ENCODE measurements at regions not wholly inside any gene's neighbourhood (a gene's known extent, or its start where the extent isn't known, plus 50 kb on each side); places are given as distances from the start of the nearest gene placed in this dataset.
"Not testable (repeated sequence)": the region's sequence is repeated elsewhere in the genome, so short reads cannot be mapped to it uniquely, and the experiment has no call there.

DNA sequence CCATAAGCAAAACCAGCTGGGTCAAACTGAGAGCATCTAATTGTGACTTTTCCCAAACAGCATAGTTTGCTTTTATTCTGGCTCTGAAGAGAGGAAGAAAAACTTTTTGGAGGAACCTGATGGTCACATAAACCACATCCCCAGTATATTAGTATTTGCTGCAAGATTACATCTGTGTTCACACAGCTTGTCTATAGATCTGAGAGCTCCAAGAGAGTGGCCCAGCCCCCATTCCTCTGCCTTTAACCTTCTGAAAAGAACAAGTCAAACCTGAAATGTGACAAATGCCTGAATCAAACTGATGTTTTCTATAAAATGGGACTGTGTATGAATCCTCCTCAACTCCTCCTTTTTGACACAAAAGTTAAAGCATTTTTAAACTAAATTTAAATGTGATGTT is 435.2 kb downstream of the ZNF479 start:
- ATAC-seq; H3K4me1 ChIP-seq (ENCODE audit: control insufficient read depth, insufficient read depth, low read length); DNase-seq; H3K27me3 ChIP-seq (ENCODE audit: control insufficient read depth, insufficient read depth); intact Hi-C loops (cut with DNase I); H3K4me3 ChIP-seq (ENCODE audit: low read length); H3K9me3 ChIP-seq (ENCODE audit: control insufficient read depth, low read length); H3K27ac ChIP-seq (ENCODE audit: low read length): not testable (repeated sequence)

DNA sequence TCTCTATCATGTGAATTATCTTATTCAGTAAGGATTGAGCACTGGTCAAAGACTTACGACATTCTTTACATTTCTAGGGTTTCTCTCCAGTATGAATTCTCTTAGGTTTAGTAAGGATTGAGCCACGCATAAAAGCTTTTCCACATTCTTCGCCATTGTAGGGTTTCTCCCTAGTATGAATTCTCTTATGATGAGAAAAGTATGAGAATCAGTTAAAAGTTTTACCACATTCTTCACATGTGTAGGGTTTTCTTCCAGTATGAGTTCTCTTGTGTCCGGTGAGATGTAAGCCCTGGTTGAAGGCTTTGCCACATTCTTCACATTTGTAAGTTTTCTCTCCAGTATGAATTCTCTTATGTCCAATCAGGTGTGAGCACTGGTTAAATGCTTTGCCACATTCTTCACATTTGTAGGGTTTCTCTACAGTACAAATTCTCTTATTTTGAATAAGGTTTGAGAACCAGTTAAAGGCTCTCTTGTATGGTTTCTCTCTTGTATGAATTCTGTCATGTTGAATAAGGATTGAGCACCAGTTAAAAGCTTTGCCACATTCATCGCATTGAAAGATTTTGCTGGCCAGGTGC is 445.9 kb downstream of the ZNF479 start:
- WGBS, result 60% methylated on average over 5 of the region's 5 CpGs
- Histone ChIP-seq H3K4me3 (ENCODE audit: low read length) (no peak overlapping the region), H3K27me3 (ENCODE audit: control insufficient read depth, insufficient read depth) (no peaks in the 10 kb centered on the region), H3K27ac (ENCODE audit: low read length) (no peak overlapping the region), H3K9me3 (ENCODE audit: control insufficient read depth, low read length) (peaks cover 3% of the 10 kb centered on the region), H3K4me1 (ENCODE audit: control insufficient read depth, insufficient read depth, low read length) (no peaks in the 10 kb centered on the region)
- no peak for ATAC-seq
- no peak for DNase-seq
- intact Hi-C loops (cut with DNase I), result no loop called here

DNA sequence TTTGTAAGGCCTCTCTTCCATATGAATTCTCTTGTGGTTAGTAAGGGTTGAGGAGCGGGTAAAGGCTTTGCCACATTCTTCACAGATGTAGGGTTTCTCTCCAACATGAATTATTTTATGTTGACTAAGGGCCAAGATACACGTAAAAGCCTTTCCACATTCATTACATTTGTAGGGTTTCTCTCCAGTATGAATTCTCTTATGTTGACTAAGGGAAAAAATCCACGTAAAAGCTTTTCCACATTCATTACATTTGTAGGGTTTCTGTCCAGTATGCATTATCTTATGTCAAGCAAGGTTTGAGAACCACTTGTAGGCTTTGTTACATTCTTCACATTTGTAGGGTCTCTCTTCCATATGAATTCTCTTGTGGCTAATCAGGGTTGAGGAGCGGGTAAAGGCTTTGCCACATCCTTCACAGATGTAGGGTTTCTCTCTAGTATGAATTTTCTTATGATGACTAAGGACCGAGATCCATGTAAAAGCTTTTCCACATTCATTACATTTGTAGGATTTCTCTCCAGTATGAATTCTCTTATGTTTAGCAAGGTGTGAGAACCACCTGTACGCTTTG is 493.0 kb downstream of the ZNF479 start:
- H3K9me3 ChIP-seq (ENCODE audit: control insufficient read depth, low read length), result peaks cover 10% of the 10 kb centered on the region
- H3K4me1 ChIP-seq (ENCODE audit: control insufficient read depth, insufficient read depth, low read length), result no peaks in the 10 kb centered on the region
- no peak overlapping the region for H3K4me3 ChIP-seq (ENCODE audit: low read length)
- DNase-seq, result no peak
- no peak for ATAC-seq
- H3K27ac ChIP-seq (ENCODE audit: low read length), result no peak overlapping the region
- intact Hi-C loops (cut with DNase I), result no loop called here
- WGBS, result 65% methylated on average over 6 of the region's 6 CpGs
- no peaks in the 10 kb centered on the region for H3K27me3 ChIP-seq (ENCODE audit: control insufficient read depth, insufficient read depth)

DNA sequence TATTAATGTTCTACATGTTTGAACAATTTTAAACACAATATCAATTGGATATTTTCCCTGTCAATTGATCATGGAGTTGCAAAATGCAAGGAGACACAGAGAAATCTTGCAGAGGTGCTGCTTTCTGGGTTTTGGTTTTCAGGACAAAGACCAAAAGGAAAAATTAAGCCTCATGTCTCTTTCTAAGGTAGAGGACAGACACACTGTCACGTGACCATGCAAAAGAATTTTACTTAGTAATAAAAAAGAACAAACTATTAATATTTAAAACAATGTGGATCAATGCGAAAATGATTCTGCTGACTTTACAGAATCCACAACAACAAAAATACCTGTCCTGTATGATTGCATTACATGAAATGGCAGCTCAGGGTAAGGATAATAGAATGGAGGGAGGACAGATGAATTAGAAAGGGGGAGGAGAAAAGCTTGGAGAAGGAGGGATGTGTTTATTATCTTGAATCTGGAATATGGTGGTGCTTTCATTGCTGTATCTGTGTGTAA is 493.7 kb upstream of the NUPR2 start:
- ATAC-seq, result no peak
- Histone ChIP-seq H3K4me3 (ENCODE audit: low read length) (no peak overlapping the region), H3K27me3 (ENCODE audit: control insufficient read depth, insufficient read depth) (no peaks in the 10 kb centered on the region), H3K27ac (ENCODE audit: low read length) (no peak overlapping the region), H3K4me1 (ENCODE audit: control insufficient read depth, insufficient read depth, low read length) (no peaks in the 10 kb centered on the region), H3K9me3 (ENCODE audit: control insufficient read depth, low read length) (no peaks in the 10 kb centered on the region)
- intact Hi-C loops (cut with DNase I), result no loop called here
- WGBS, result 30% methylated on average over 2 of the region's 2 CpGs
- no peak for DNase-seq

DNA sequence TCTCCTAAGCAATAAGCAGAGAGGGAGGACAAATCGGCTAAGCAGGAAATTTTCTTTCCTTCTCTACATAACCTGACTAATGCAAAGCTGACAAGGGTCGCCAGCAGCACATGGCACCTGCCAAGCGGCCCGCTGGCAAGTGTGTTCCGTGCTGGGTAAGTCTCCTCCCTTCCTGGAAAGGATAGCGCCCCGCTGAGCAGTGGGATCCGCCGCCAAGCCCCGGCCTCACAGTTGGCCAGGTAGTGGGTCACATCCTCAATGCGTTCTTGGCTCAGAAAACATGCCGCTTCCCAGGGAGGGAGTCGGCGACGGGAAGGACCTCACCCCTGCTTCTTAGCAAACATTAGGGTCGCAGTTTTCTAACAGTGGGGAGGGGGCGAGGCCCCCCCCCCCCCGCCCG is 488.9 kb upstream of the NUPR2 start:
- ATAC-seq, result no peak
- WGBS, result 55% methylated on average over 19 of the region's 19 CpGs
- no peak overlapping the region for H3K4me3 ChIP-seq (ENCODE audit: low read length)

DNA sequence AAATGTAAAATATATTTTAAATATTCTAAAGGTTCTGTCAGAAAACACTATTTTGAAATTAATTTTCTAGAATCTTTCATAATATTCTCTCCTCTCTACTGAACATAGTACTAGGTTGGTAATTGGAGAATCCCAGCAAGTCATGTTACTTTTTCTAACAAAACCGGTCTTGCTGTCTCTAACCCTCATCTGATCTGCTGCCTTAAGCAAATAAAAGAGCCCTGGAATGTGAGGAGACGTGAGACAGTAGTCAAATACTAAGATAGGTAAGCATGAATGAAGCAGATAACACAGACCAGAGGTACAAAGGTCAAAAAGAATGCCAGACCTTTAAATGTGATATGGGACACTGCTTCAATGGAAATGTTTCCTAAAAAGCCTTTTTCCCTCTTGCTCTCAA is 462.4 kb upstream of the NUPR2 start:
- Histone ChIP-seq H3K9me3 (ENCODE audit: control insufficient read depth, low read length) (peaks cover 1% of the 10 kb centered on the region), H3K27me3 (ENCODE audit: control insufficient read depth, insufficient read depth) (no peaks in the 10 kb centered on the region), H3K4me3 (ENCODE audit: low read length) (no peak overlapping the region), H3K4me1 (ENCODE audit: control insufficient read depth, insufficient read depth, low read length) (no peaks in the 10 kb centered on the region), H3K27ac (ENCODE audit: low read length) (no peak overlapping the region)
- DNase-seq (no peak), ATAC-seq (no peak)
- WGBS, result 35% methylated on average over 2 of the region's 2 CpGs
- intact Hi-C loops (cut with DNase I), result no loop called here

More for the DNA sequence above, 488.9 kb upstream of the NUPR2 start:
- Histone ChIP-seq H3K9me3 (ENCODE audit: control insufficient read depth, low read length) (no peaks in the 10 kb centered on the region), H3K27me3 (ENCODE audit: control insufficient read depth, insufficient read depth) (no peaks in the 10 kb centered on the region), H3K27ac (ENCODE audit: low read length) (no peak overlapping the region), H3K4me1 (ENCODE audit: control insufficient read depth, insufficient read depth, low read length) (no peaks in the 10 kb centered on the region)
- intact Hi-C loops (cut with DNase I), result no loop called here
- DNase-seq, result no peak

DNA sequence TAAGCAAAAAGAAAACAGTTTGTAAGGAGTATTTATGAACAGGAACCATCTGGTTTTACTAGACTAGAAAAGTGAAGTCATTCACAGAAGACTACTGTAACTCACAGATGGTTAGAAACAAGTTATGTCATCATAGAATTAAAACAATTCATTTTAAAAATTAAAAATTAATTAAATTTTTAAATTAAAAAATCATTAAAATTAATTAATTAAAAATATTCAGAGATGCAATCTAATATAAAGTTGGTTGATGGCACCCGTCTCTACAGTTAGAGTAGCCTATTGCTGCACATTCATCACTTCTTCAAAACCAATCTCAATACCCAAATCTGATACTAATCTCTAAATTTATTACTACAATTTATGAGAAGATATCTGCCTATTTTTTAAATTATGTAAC is 454.8 kb upstream of the NUPR2 start:
- DNase-seq (no peak), ATAC-seq (no peak)
- Histone ChIP-seq H3K27ac (ENCODE audit: low read length) (no peak overlapping the region), H3K4me1 (ENCODE audit: control insufficient read depth, insufficient read depth, low read length) (no peaks in the 10 kb centered on the region), H3K4me3 (ENCODE audit: low read length) (no peak overlapping the region), H3K9me3 (ENCODE audit: control insufficient read depth, low read length) (peaks cover 1% of the 10 kb centered on the region), H3K27me3 (ENCODE audit: control insufficient read depth, insufficient read depth) (no peaks in the 10 kb centered on the region)
- intact Hi-C loops (cut with DNase I), result no loop called here
- 59% methylated on average over 1 of the region's 1 CpG for WGBS

DNA sequence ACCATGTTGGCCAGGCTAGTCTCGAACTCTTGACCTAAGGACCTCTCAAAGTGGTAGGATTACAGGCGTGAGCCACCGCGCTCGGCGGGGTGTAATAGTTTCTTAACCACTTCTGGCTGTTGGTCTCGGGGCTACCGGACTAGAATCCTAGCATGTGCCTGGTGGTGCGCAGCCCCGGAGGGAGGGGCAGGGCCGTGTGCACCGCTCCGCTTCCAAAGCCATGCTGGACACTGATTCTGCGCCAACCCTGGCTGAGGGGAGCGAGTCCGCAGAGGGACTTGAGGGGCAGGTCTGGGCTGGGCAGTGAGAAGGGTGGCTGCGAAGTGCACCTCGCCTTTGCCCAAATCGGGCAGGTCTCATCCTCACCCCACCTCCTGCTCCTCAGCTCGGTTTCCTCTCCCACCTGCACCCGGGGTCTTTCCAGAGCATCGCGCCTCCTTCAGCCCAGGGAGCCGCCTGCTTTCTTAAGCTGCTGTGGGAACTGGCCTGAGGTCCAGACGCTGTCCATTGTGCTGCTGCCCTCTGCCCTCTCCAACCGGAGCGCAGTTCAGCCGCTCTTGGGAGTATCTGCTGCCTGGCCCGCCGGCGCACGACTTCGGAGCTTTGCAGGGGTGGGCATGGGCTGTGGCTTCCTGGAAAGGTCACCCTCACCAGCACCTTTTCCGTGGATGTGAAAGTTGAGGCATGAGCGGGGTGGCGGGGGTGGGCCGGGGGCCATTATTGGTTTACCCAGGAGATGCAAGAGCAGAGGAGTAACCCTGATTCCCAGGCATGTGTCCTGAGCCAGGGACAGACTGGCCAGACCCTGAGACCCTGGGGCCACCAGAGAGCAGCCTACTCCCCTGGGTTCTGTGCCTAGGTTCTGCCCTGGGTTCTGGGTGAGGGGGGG is 422.6 kb upstream of the NUPR2 start:
- Histone ChIP-seq H3K27ac (ENCODE audit: low read length) (no peak overlapping the region), H3K4me1 (ENCODE audit: control insufficient read depth, insufficient read depth, low read length) (no peaks in the 10 kb centered on the region), H3K4me3 (ENCODE audit: low read length) (no peak overlapping the region), H3K27me3 (ENCODE audit: control insufficient read depth, insufficient read depth) (no peaks in the 10 kb centered on the region), H3K9me3 (ENCODE audit: control insufficient read depth, low read length) (no peaks in the 10 kb centered on the region)
- DNase-seq, result no peak
- WGBS, result 37% methylated on average over 37 of the region's 37 CpGs
- no peak for ATAC-seq
- intact Hi-C loops (cut with DNase I), result no loop called here

DNA sequence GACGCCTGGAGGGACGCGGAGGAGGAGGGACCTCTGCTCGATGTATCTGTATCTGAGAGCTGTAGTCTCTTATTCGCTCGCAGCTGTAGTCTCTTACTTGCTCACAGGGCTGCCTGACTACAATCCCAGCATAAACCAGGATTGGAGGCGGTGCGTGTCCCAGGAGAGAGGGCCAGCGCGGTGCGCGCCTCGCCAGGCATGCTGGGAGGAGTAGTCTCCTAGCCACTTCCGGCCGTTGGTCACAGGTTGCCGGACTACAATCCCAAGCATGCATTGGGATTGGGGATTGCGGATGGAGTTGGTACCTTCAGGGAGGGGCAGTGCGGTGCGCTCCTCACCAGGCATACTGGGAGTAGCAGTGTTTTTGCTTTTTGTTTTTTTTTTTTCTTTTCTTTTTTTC is 421.7 kb upstream of the NUPR2 start:
- Histone ChIP-seq H3K27me3 (ENCODE audit: control insufficient read depth, insufficient read depth) (no peaks in the 10 kb centered on the region), H3K4me1 (ENCODE audit: control insufficient read depth, insufficient read depth, low read length) (no peaks in the 10 kb centered on the region), H3K9me3 (ENCODE audit: control insufficient read depth, low read length) (no peaks in the 10 kb centered on the region), H3K4me3 (ENCODE audit: low read length) (no peak overlapping the region), H3K27ac (ENCODE audit: low read length) (no peak overlapping the region)
- DNase-seq, result peak; percentile 40 to 78 (median 70)
- WGBS, result 13% methylated on average over 19 of the region's 19 CpGs
- peak; percentile 80 to 95 for ATAC-seq
- intact Hi-C loops (cut with DNase I), result no loop called here

DNA sequence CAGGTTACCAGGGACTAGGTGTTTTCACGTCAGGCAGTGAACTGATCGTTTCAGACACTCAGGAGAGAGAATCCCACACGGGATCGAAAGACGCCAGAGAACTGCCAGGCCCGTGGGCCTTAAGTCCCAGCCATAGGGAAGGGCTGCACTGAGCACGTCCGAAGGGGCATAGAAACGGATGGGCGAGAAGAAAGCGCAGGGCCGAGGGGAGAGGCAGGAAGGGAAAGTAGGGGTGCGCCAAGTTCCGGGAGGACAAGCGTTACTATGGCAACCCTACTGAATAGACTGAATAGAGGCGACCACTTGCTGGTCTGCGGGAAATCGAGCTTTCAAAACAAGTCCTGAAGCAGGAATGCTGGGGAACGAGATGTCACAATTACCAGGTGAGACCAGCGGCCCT is 421.3 kb upstream of the NUPR2 start:
- H3K27ac ChIP-seq (ENCODE audit: low read length), result no peak overlapping the region
- intact Hi-C loops (cut with DNase I), result no loop called here
- DNase-seq, result no peak
- 27% methylated on average over 20 of the region's 20 CpGs for WGBS
- H3K27me3 ChIP-seq (ENCODE audit: control insufficient read depth, insufficient read depth), result no peaks in the 10 kb centered on the region
- no peak overlapping the region for H3K4me3 ChIP-seq (ENCODE audit: low read length)
- no peaks in the 10 kb centered on the region for H3K4me1 ChIP-seq (ENCODE audit: control insufficient read depth, insufficient read depth, low read length)
- no peaks in the 10 kb centered on the region for H3K9me3 ChIP-seq (ENCODE audit: control insufficient read depth, low read length)
- peak in 1 of 2 donors; percentile 68 for ATAC-seq

DNA sequence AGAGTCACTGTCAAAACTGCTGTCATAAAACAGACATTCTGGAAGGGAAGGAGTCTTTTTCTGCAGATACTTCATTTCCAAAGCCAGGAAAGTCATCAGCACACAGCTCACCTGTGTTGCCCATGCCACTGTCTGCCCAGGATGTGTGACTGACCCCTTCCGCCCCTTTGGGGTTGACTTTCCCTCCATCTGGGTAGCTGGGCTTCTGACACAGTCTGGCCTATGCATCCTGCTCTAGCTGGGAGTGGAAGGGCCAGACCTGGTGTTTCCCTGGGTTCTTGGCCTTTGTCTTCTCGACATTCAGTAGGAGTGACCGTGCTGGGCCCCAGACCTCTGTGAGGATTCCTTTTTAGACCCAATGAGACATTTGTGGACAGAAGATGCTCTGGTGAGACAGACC is 378.9 kb upstream of the NUPR2 start:
- Histone ChIP-seq H3K4me3 (ENCODE audit: low read length) (no peak overlapping the region), H3K9me3 (ENCODE audit: control insufficient read depth, low read length) (peaks cover 6% of the 10 kb centered on the region), H3K27ac (ENCODE audit: low read length) (no peak overlapping the region), H3K4me1 (ENCODE audit: control insufficient read depth, insufficient read depth, low read length) (no peaks in the 10 kb centered on the region), H3K27me3 (ENCODE audit: control insufficient read depth, insufficient read depth) (no peaks in the 10 kb centered on the region)
- DNase-seq (no peak), ATAC-seq (no peak)
- intact Hi-C loops (cut with DNase I), result no loop called here
- WGBS, result 56% methylated on average over 3 of the region's 3 CpGs

Data from right cardiac atrium (tissue), 5 donors.